GM12865 (cell line): ENCODE measurements at regions not wholly inside any gene's neighbourhood (a gene's known extent, or its start where the extent isn't known, plus 50 kb on each side); places are given as distances from the start of the nearest gene placed in this dataset.
"Not testable (repeated sequence)": the region's sequence is repeated elsewhere in the genome, so short reads cannot be mapped to it uniquely, and the experiment has no call there.

Source experiments
- DNase-seq: peaks from one replicate; pipeline ENCODE4 v3.0.0; 2010; ENCODE audit warnings: low read depth
- H3K4me3 ChIP-seq: 2 replicates; pipeline ENCODE4 v1.5.1; 2011; ENCODE audit warnings: mild to moderate bottlenecking, low read depth, low read length, control low read depth
- CTCF ChIP-seq: IDR thresholded peaks from 2 replicates; pipeline ENCODE4 v1.5.1; 2011; ENCODE audit warnings: low read length, control low read depth, low read depth, inconsistent platforms; ENCODE audit not compliant: insufficient read depth; ENCODE audit errors: missing control alignments

GRCh38 chr2:83823229-83823628 lies 635.9 kb downstream of the SUCLG1 start:
- DNase-seq: no peak
- no peak overlapping the region for H3K4me3 ChIP-seq
- no peak for TF ChIP-seq CTCF

GRCh38 chr2:83817511-83817910 lies 641.6 kb downstream of the SUCLG1 start:
- peak; percentile 1 for DNase-seq
- H3K4me3 ChIP-seq: no peak overlapping the region
- TF ChIP-seq CTCF: no peak

DNA sequence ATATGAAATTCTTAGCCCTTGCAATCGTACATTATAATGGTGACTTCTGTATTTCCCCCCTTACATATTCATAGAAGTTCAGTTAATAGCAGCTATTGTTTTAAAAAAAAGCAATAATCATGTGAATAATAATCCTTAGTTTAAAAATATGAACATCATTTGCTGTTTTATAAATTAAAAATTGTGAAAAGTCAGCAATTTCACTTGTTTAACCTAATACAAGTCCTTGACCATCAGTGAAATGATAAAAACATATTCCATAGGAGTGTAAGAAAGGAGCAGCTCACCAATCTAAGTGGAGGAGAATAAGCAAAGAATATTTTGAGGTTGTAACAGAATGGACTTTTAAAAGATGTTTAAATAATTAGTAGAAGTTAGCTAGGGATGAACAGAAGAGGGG lies 650.2 kb downstream of the SUCLG1 start:
- no peak overlapping the region for H3K4me3 ChIP-seq
- no peak for DNase-seq
- TF ChIP-seq CTCF: no peak

DNA sequence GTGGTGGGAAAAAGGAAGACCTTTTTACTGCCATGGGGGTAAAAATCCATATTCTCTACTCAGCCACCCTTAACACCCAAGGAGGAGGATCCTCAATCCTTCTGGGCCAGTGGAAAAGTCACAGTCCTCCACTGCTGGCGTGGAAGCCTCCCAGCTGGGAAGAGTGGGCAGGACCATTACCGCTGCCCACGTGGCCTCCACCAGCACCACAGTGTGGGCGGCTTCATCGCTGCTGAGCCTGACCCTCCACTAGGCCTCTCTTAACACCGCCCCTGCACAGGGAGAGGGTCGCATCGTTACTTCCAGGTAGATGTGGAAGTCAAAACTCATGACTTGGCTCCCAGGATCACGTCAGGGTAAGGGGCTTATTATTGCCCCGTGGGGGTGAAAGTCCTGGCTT lies 656.5 kb downstream of the SUCLG1 start:
- H3K4me3 ChIP-seq: no peak overlapping the region
- TF ChIP-seq CTCF: no peak
- no peak for DNase-seq

DNA sequence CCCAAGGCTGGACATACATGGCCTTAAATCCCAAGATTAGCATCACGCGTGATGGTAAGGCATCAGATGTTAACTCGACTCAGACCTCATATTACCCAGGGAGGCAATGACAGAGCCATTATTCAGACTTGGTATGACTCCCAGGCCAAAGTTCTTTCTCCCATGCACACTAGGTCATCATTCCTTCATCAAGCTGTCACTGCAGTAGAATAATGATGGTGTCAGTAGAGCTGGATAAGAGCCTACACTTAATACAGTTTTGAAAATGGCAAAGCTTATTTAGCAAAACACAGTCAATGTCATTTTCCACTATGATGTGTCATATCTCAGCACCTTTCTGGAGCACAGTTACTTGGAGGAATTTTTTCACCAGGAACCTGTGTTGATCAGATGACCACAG lies 663.3 kb downstream of the SUCLG1 start:
- TF ChIP-seq CTCF: no peak
- no peak overlapping the region for H3K4me3 ChIP-seq
- DNase-seq: no peak

DNA sequence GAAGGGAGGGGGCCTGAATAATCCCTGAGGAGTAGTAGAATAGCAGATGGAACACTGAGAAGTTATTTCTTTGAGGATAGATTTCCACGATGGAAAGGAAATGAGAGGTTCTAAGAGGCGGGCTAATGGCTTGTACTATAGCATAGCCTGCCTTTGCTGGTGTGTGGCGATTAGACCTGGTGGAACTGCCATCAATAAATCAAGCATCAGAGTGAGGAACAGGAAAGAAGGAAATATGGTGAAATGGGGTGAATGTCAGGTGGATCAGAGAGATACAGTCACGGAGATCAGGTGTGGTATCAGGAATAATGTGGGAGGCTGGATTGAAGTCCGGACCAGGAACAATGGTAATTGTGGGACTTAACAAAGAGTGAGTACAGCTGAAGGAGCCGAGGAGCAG lies 668.6 kb downstream of the SUCLG1 start:
- H3K4me3 ChIP-seq, DNase-seq: not testable (repeated sequence)

GRCh38 chr2:83789674-83790073 lies 669.4 kb downstream of the SUCLG1 start:
- not testable (repeated sequence) for H3K4me3 ChIP-seq

DNA sequence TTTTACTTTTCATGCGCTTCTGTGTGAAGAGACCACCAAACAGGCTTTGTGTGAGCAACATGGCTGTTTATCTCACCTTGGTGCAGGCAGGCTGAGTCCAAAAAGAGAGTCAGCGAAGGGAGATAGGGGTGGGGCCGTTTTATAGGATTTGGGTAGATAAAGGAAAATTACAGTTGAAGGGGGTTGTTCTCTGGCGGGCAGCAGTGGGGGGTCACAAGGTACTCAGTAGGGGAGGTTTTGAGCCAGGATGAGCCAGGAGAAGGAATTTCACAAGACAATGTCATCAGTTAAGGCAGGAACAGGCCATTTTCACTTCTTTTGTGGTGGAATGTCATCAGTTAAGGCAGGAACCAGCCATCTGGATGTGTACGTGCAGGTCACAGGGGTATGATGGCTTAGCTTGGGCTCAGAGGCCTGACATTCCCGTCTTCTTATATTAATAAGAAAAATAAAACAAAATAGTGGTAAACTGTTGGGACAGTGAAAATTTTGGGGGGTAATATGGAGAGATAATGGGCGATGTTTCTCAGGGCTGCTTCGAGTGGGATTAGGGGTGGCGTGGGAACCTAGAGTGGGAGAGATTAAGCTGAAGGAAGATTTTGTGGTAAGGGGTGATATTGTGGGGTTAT lies 670.0 kb downstream of the SUCLG1 start:
- not testable (repeated sequence) for H3K4me3 ChIP-seq, DNase-seq

More at GRCh38 chr2:83789674-83790073, 669.4 kb downstream of the SUCLG1 start:
- not testable (repeated sequence) for DNase-seq

DNA sequence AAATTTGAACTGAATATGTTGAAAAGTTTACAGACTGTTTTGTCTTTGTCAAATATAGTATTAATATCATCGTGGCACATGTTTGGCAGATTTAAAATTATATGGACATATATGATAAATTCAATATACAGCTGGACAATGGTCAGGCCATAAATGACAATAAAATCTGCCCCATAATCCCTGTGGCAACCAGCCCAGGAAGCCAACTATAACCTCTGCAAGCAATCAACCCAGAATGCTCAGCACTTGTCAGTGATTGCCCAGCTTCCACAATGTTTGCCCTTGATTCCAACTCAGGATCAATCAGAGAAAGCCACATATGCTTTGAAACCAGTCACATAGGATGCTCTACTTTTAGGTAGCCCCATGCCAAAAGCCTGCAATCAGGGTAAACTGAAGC lies 671.9 kb downstream of the SUCLG1 start:
- TF ChIP-seq CTCF: no peak
- H3K4me3 ChIP-seq: no peak overlapping the region
- no peak for DNase-seq
